ENCODE measurements at regions not wholly inside any gene's neighbourhood (a gene's known extent, or its start where the extent isn't known, plus 50 kb on each side); places are given as distances from the start of the nearest gene placed in this dataset.

GRCh38 chr4:89541998-89542397 is 234.4 kb upstream of the GPRIN3 start:
- POLR2A ChIA-PET: no interaction called here
- intact Hi-C loops (cut with DNase I, micrococcal nuclease): no loop called here
- Mint-ChIP-seq H3K9me3 (ENCODE audit: low read depth) (peaks cover 15% of the 10 kb centered on the region), H3K36me3 (ENCODE audit: low read depth) (no peaks in the 10 kb centered on the region), H3K4me3 (no peak overlapping the region), H3K27me3 (peaks cover 9% of the 10 kb centered on the region), H3K4me1 (peaks cover 12% of the 10 kb centered on the region), H3K27ac (no peak overlapping the region)
- DNase-seq (no peak), ATAC-seq (no peak)
- CTCF ChIA-PET: interaction anchor here (1.0 kb wide), 1 partner anchor 122 kb away, joined by 5 read pairs; no protein-coding TSS in a partner anchor

GRCh38 chr4:89539797-89540711 is 232.5 kb upstream of the GPRIN3 start:
- H3K36me3 Mint-ChIP-seq (ENCODE audit: low read depth): no peaks in the 10 kb centered on the region
- no peak overlapping the region for H3K27ac Mint-ChIP-seq
- CTCF ChIA-PET: no interaction called here
- POLR2A ChIA-PET: no interaction called here
- H3K4me1 Mint-ChIP-seq: peaks cover 12% of the 10 kb centered on the region
- H3K27me3 Mint-ChIP-seq: peaks cover 11% of the 10 kb centered on the region
- H3K4me3 Mint-ChIP-seq: no peak overlapping the region
- DNase-seq: no peak
- peak; percentile 55 for ATAC-seq
- intact Hi-C loops (cut with DNase I, micrococcal nuclease): no loop called here
- peaks cover 13% of the 10 kb centered on the region for H3K9me3 Mint-ChIP-seq (ENCODE audit: low read depth)

GRCh38 chr4:89539374-89539773 is 231.8 kb upstream of the GPRIN3 start:
- Mint-ChIP-seq H3K4me3 (no peak overlapping the region), H3K9me3 (ENCODE audit: low read depth) (peaks cover 11% of the 10 kb centered on the region), H3K36me3 (ENCODE audit: low read depth) (no peaks in the 10 kb centered on the region), H3K27ac (no peak overlapping the region), H3K27me3 (peaks cover 13% of the 10 kb centered on the region), H3K4me1 (peaks cover 12% of the 10 kb centered on the region)
- ChIA-PET POLR2A (no interaction called here), CTCF (no interaction called here)
- intact Hi-C loops (cut with DNase I, micrococcal nuclease): no loop called here
- DNase-seq (no peak), ATAC-seq (no peak)

GRCh38 chr4:89538886-89539285 is 231.3 kb upstream of the GPRIN3 start:
- intact Hi-C loops (cut with DNase I, micrococcal nuclease): no loop called here
- POLR2A ChIA-PET: no interaction called here

GRCh38 chr4:89538171-89538570 is 230.6 kb upstream of the GPRIN3 start:
- CTCF ChIA-PET: no interaction called here
- Mint-ChIP-seq H3K27ac (no peak overlapping the region), H3K36me3 (ENCODE audit: low read depth) (no peaks in the 10 kb centered on the region), H3K9me3 (ENCODE audit: low read depth) (peaks cover 2% of the 10 kb centered on the region), H3K27me3 (peaks cover 17% of the 10 kb centered on the region), H3K4me3 (no peak overlapping the region), H3K4me1 (peaks cover 12% of the 10 kb centered on the region)
- no peak for ATAC-seq
- intact Hi-C loops (cut with DNase I, micrococcal nuclease): no loop called here
- no peak for DNase-seq
- POLR2A ChIA-PET: no interaction called here

More at GRCh38 chr4:89538886-89539285, 231.3 kb upstream of the GPRIN3 start:
- H3K27ac Mint-ChIP-seq: no peak overlapping the region
- ATAC-seq (no peak), DNase-seq (no peak)
- peaks cover 15% of the 10 kb centered on the region for H3K27me3 Mint-ChIP-seq
- H3K9me3 Mint-ChIP-seq (ENCODE audit: low read depth): peaks cover 9% of the 10 kb centered on the region
- CTCF ChIA-PET: no interaction called here
- H3K4me1 Mint-ChIP-seq: peaks cover 12% of the 10 kb centered on the region
- H3K4me3 Mint-ChIP-seq: no peak overlapping the region
- H3K36me3 Mint-ChIP-seq (ENCODE audit: low read depth): no peaks in the 10 kb centered on the region

- H3K9me3 Mint-ChIP-seq (ENCODE audit: low read depth): no peaks in the 10 kb centered on the region
- DNase-seq (no peak), ATAC-seq (no peak)
- POLR2A ChIA-PET: no interaction called here
- peaks cover 12% of the 10 kb centered on the region for H3K4me1 Mint-ChIP-seq
- H3K36me3 Mint-ChIP-seq (ENCODE audit: low read depth): no peaks in the 10 kb centered on the region
- no peak overlapping the region for H3K27ac Mint-ChIP-seq
- no peak overlapping the region for H3K4me3 Mint-ChIP-seq
- CTCF ChIA-PET: no interaction called here
- intact Hi-C loops (cut with DNase I, micrococcal nuclease): no loop called here
- H3K27me3 Mint-ChIP-seq: peaks cover 22% of the 10 kb centered on the region
These were observed 229.7 kb upstream of the GPRIN3 start for GRCh38 chr4:89537281-89537680.

- peaks cover 8% of the 10 kb centered on the region for H3K4me1 Mint-ChIP-seq
- no peak overlapping the region for H3K4me3 Mint-ChIP-seq
- ChIA-PET POLR2A (no interaction called here), CTCF (interaction anchor here (1.6 kb wide), 1 partner anchor 309 kb away, joined by 3 read pairs; no protein-coding TSS in a partner anchor)
- no peaks in the 10 kb centered on the region for H3K36me3 Mint-ChIP-seq (ENCODE audit: low read depth)
- DNase-seq (no peak), ATAC-seq (no peak)
- intact Hi-C loops (cut with DNase I, micrococcal nuclease): no loop called here
- H3K27me3 Mint-ChIP-seq: peaks cover 32% of the 10 kb centered on the region
- no peak overlapping the region for H3K27ac Mint-ChIP-seq
- no peaks in the 10 kb centered on the region for H3K9me3 Mint-ChIP-seq (ENCODE audit: low read depth)
These were observed 227.7 kb upstream of the GPRIN3 start for GRCh38 chr4:89535251-89535650.

GRCh38 chr4:89534356-89534755 is 226.8 kb upstream of the GPRIN3 start:
- ATAC-seq: no peak
- peaks cover 33% of the 10 kb centered on the region for H3K27me3 Mint-ChIP-seq
- H3K4me1 Mint-ChIP-seq: peaks cover under 1% of the 10 kb centered on the region
- no peaks in the 10 kb centered on the region for H3K36me3 Mint-ChIP-seq (ENCODE audit: low read depth)
- H3K27ac Mint-ChIP-seq: no peak overlapping the region
- ChIA-PET POLR2A (no interaction called here), CTCF (interaction anchor here (1.0 to 1.1 kb wide), 2 partner anchors 9 to 308 kb away, joined by 3 to 4 read pairs; no protein-coding TSS in a partner anchor)
- no peak for DNase-seq
- intact Hi-C loops (cut with DNase I, micrococcal nuclease): no loop called here
- no peak overlapping the region for H3K4me3 Mint-ChIP-seq
- no peaks in the 10 kb centered on the region for H3K9me3 Mint-ChIP-seq (ENCODE audit: low read depth)

- Mint-ChIP-seq H3K4me3 (no peak overlapping the region), H3K4me1 (peaks cover 11% of the 10 kb centered on the region), H3K27ac (no peak overlapping the region), H3K9me3 (ENCODE audit: low read depth) (no peaks in the 10 kb centered on the region), H3K27me3 (peaks cover 35% of the 10 kb centered on the region), H3K36me3 (ENCODE audit: low read depth) (no peaks in the 10 kb centered on the region)
- POLR2A ChIA-PET: no interaction called here
- intact Hi-C loops (cut with DNase I, micrococcal nuclease): no loop called here
- no peak for DNase-seq
- no peak for ATAC-seq
- CTCF ChIA-PET: no interaction called here
These were observed 224.5 kb upstream of the GPRIN3 start for GRCh38 chr4:89531932-89532640.

GRCh38 chr4:89528526-89529133 is 221.0 kb upstream of the GPRIN3 start:
- CTCF ChIA-PET: no interaction called here
- H3K36me3 Mint-ChIP-seq (ENCODE audit: low read depth): no peaks in the 10 kb centered on the region
- peaks cover 46% of the 10 kb centered on the region for H3K27me3 Mint-ChIP-seq
- no peak overlapping the region for H3K4me3 Mint-ChIP-seq
- intact Hi-C loops (cut with DNase I, micrococcal nuclease): no loop called here
- POLR2A ChIA-PET: no interaction called here
- H3K27ac Mint-ChIP-seq: no peak overlapping the region
- no peak for ATAC-seq
- no peak for DNase-seq
- H3K4me1 Mint-ChIP-seq: peaks cover 11% of the 10 kb centered on the region
- H3K9me3 Mint-ChIP-seq (ENCODE audit: low read depth): no peaks in the 10 kb centered on the region

- CTCF ChIA-PET: no interaction called here
- H3K27me3 Mint-ChIP-seq: peaks cover 39% of the 10 kb centered on the region
These were observed 214.2 kb upstream of the GPRIN3 start for GRCh38 chr4:89521826-89522225.

More at GRCh38 chr4:89521826-89522225, 214.2 kb upstream of the GPRIN3 start:
- no peak overlapping the region for H3K27ac Mint-ChIP-seq
- DNase-seq (no peak), ATAC-seq (no peak)
- H3K4me3 Mint-ChIP-seq: no peak overlapping the region
- intact Hi-C loops (cut with DNase I, micrococcal nuclease): no loop called here
- no peaks in the 10 kb centered on the region for H3K36me3 Mint-ChIP-seq (ENCODE audit: low read depth)
- POLR2A ChIA-PET: no interaction called here
- no peaks in the 10 kb centered on the region for H3K4me1 Mint-ChIP-seq
- no peaks in the 10 kb centered on the region for H3K9me3 Mint-ChIP-seq (ENCODE audit: low read depth)

Data from activated CD4-positive, alpha-beta T cell treated with anti-CD3 and anti-CD28 coated beads for 36 hours (primary cell).